Activated CD4-positive, alpha-beta T cell treated with anti-CD3 and anti-CD28 coated beads, Interleukin-2, amount 10 ng/mL, durations not matched to agents 7 days and 5 days (primary cell): ENCODE measurements at regions not wholly inside any gene's neighbourhood (a gene's known extent, or its start where the extent isn't known, plus 50 kb on each side); places are given as distances from the start of the nearest gene placed in this dataset.

Experiments used
- CTCF ChIA-PET: fragments of 350-600 bp; sonication (Branson Sonifier 250); formaldehyde crosslinking; loops from one replicate; lab custom pipeline; 2021; ENCODE audit warnings: antibody characterized with exemption; lab: Charles Lee
- POLR2A ChIA-PET: fragments of 350-600 bp; sonication (Branson Sonifier 250); formaldehyde crosslinking; loops from one replicate; lab custom pipeline; 2021; ENCODE audit warnings: antibody characterized with exemption; lab: Charles Lee
- DNase-seq: peaks from one replicate; pipeline ENCODE4 v3.0.0-alpha.2; 2020
- H3K27ac Mint-ChIP-seq: one replicate; pipeline ENCODE4 v1.8.0; 2021; ENCODE audit warnings: mild to moderate bottlenecking, moderate library complexity, mixed read lengths
- H3K27me3 Mint-ChIP-seq: one replicate; pipeline ENCODE4 v1.8.0; 2021; ENCODE audit warnings: mixed read lengths
- H3K36me3 Mint-ChIP-seq: one replicate; pipeline ENCODE4 v1.8.0; 2021; ENCODE audit warnings: low read depth, mixed read lengths
- H3K4me1 Mint-ChIP-seq: one replicate; pipeline ENCODE4 v1.8.0; 2021; ENCODE audit warnings: mixed read lengths
- H3K4me3 Mint-ChIP-seq: one replicate; pipeline ENCODE4 v1.8.0; 2021; ENCODE audit warnings: mild to moderate bottlenecking, moderate library complexity, mixed read lengths
- H3K9me3 Mint-ChIP-seq: one replicate; pipeline ENCODE4 v1.8.0; 2021; ENCODE audit warnings: mixed read lengths

DNA sequence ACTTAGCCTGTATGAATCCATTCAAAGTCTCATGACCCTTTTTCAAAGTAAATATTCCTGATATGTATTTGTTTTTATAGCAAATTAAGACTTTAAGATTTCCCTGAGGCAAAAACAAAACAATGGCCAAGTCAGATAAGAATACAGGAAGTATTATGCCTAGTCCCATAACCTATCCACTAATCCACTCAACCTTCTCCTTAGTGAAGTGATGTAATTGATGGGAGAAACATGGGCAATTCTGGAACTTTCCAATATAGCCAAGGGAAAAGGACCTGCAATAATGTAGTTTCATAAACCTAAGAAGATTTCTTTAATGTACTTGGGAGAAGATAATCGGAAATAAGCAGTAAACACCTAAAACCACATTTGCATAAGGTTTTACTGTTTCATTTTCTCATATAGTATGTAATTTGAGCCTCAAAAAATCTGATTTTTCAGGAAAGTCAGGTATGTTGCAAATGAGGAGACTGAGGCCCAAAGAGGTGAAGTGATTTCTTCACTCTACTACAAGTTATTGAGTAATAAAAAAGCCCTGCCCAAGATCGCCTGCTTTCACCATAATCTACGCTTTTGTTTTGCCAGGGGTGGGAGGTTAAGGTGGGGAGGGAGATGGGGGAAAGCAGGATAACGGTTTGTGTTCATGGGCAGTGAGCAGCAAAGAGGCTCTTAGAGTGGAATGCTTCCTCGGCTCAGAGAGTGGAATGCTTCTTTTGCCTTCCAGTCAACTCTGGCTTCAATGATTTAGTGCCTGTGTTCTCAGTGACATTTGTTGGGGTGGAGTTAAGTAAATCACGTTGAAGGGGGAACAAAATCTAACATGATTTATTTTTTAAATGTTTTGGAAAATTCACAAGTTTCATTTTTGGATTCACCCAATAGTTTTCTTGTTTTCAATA is 95.0 kb upstream of the FNDC3B start:
- no peaks in the 10 kb centered on the region for H3K36me3 Mint-ChIP-seq
- H3K27ac Mint-ChIP-seq, result no peak overlapping the region
- no peaks in the 10 kb centered on the region for H3K9me3 Mint-ChIP-seq
- POLR2A ChIA-PET, result no interaction called here
- peaks cover 7% of the 10 kb centered on the region for H3K27me3 Mint-ChIP-seq
- H3K4me3 Mint-ChIP-seq, result no peak overlapping the region
- CTCF ChIA-PET, result no interaction called here
- no peaks in the 10 kb centered on the region for H3K4me1 Mint-ChIP-seq
- DNase-seq, result no peak

DNA sequence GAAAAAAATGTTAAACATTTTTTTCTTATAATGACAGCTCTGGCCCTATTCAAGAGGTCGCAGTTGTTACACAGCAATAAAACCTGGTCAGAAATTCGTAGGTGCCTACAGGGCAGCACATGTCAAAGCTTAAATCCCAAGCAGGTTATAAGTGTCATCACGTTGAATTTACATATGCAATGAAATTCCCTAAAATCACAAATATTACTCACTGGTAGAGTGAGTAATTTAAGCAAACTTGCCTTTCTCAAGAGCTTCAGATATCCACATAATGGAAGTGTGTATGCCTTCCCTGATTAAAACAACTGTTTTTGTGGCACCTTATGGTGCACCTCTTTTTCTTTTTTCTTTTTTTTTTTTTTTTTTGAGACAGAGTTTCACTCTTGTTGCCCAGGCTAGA is 90.7 kb upstream of the FNDC3B start:
- no peak for DNase-seq
- ChIA-PET POLR2A (no interaction called here), CTCF (interaction anchor here (0.6 kb wide), 2 partner anchors 24 to 324 kb away, joined by 3 to 4 read pairs; no protein-coding TSS in a partner anchor)
- Mint-ChIP-seq H3K4me3 (no peak overlapping the region), H3K4me1 (no peaks in the 10 kb centered on the region), H3K27ac (no peak overlapping the region), H3K9me3 (no peaks in the 10 kb centered on the region), H3K27me3 (peaks cover 7% of the 10 kb centered on the region), H3K36me3 (no peaks in the 10 kb centered on the region)

DNA sequence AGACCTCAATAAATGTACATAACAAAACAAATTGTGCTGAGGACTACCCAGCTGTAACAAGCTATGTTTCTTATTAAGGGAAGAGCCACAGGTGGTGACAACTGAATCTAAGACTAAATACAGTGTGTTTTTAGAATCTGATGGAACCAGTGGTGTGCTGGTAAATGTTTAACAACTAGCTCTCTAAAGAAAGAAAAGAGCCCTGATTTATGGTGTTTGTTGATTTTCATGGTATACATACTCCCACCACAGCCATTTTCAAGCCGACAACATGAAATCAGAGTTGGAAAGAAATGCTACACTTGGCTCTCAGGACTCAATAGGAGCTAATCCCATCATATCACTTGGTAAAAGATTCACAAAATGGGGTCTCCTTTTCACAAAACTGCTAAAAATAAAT is 89.8 kb upstream of the FNDC3B start:
- Mint-ChIP-seq H3K27ac (no peak overlapping the region), H3K4me1 (no peaks in the 10 kb centered on the region), H3K4me3 (no peak overlapping the region), H3K9me3 (no peaks in the 10 kb centered on the region), H3K27me3 (peaks cover 7% of the 10 kb centered on the region), H3K36me3 (no peaks in the 10 kb centered on the region)
- no peak for DNase-seq
- ChIA-PET CTCF (no interaction called here), POLR2A (no interaction called here)

DNA sequence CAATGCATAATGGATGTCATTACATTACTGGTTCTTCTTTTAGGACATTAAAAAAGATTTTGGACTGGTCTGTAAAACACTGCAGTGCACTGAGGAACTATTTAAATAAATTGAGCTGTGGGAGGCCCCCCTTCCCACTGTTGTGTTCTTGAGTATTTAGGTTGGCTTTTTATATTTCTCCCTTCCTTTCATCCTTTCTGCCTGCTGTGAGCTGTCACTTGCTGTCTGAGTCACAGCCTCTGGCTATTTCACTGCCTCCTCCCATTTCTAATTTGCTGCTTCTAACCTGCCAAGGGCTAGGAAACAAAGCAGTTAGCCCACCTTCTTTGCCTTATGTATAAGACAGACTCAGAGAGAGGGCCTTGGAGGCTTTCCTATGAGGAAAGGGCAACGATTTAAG is 89.0 kb upstream of the FNDC3B start:
- H3K4me3 Mint-ChIP-seq, result no peak overlapping the region
- H3K9me3 Mint-ChIP-seq, result no peaks in the 10 kb centered on the region
- ChIA-PET POLR2A (no interaction called here), CTCF (no interaction called here)
- H3K4me1 Mint-ChIP-seq, result no peaks in the 10 kb centered on the region
- H3K36me3 Mint-ChIP-seq, result no peaks in the 10 kb centered on the region
- DNase-seq, result no peak
- no peak overlapping the region for H3K27ac Mint-ChIP-seq
- H3K27me3 Mint-ChIP-seq, result peaks cover 10% of the 10 kb centered on the region

- POLR2A ChIA-PET, result no interaction called here
- Mint-ChIP-seq H3K27me3 (peaks cover 12% of the 10 kb centered on the region), H3K36me3 (no peaks in the 10 kb centered on the region), H3K9me3 (no peaks in the 10 kb centered on the region), H3K4me3 (no peak overlapping the region), H3K4me1 (no peaks in the 10 kb centered on the region), H3K27ac (no peak overlapping the region)
- no peak for DNase-seq
- CTCF ChIA-PET, result no interaction called here
These were observed 87.8 kb upstream of the FNDC3B start for GRCh38 chr3:171951597-171951996.

DNA sequence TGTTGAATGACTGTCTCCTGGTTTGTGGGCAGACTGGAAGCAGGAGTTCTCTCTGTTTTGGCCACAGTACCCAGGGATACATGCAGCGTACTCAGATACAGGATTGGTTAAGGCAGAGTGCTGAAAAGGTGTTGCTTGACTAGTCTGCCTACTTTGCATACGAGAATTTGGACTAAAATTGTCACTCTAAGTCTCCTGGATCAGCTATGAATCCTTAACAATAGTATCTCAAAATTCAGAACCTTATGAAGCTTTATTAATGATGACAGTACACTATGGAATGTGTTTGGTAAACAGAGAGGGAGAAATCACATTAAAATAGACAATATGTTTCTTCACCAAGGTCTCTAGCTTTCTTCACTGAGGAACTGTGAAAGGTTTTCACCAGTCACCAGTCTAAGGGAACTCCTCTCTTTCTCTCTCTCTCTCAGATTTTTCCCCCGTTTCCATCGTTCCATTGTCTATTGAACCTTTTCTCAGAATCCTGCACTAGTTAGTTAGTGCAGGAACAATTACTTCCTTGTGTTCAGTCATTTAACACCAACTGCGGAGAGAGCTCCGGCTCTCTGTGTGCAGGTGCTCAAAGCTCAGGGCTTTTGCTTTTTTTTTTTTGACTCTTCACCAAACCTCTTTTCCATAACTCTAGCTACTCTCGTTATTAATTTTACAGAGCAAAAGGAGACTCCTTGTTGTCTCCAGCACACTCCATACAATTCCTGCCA is 85.9 kb upstream of the FNDC3B start:
- CTCF ChIA-PET, result no interaction called here
- no peaks in the 10 kb centered on the region for H3K4me1 Mint-ChIP-seq
- H3K36me3 Mint-ChIP-seq, result no peaks in the 10 kb centered on the region

DNA sequence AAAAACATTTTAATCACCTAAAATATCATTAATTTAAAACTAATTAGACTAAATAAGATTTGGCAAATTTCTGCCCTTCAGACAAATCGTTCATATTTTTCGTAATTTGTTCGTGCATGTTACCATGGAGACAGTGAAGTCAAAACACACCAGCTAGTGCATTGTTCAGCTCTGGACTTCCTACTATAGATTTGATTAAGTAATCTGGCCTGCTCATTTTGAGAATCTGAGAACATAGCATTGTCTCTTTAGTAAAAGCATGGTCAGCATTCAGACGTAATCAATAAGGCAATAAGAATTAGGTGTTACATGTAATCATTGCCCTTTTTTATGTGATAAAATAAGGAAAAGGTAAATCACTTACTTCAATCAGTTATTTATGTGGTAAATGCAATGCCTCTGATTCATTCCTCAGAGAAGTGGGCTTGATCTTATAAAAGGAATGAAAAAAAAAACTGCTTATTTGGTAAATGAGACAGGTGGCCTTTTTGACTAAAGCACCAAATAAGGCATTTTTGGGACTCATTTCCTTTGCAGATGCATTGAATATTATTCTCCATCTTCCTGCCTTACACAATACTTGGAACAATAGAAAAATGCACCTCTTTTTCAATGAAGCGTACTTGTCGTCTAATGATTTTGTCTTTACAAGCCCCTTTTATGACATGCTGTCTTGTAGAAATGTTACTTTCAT is 84.5 kb upstream of the FNDC3B start:
- H3K9me3 Mint-ChIP-seq, result no peaks in the 10 kb centered on the region
- no peak overlapping the region for H3K27ac Mint-ChIP-seq
- ChIA-PET POLR2A (interaction anchor here (0.6 kb wide), 1 partner anchor 33 kb away, joined by 3 read pairs; no protein-coding TSS in a partner anchor), CTCF (interaction anchor here (0.6 kb wide), 1 partner anchor 1190 kb away, joined by 5 read pairs; no protein-coding TSS in a partner anchor)
- H3K27me3 Mint-ChIP-seq, result peaks cover 8% of the 10 kb centered on the region
- H3K4me3 Mint-ChIP-seq, result no peak overlapping the region
- H3K36me3 Mint-ChIP-seq, result no peaks in the 10 kb centered on the region
- H3K4me1 Mint-ChIP-seq, result no peaks in the 10 kb centered on the region
- no peak for DNase-seq

More for the DNA sequence above, 85.9 kb upstream of the FNDC3B start:
- Mint-ChIP-seq H3K27ac (no peak overlapping the region), H3K27me3 (peaks cover 8% of the 10 kb centered on the region), H3K9me3 (no peaks in the 10 kb centered on the region), H3K4me3 (no peak overlapping the region)
- POLR2A ChIA-PET, result no interaction called here
- no peak for DNase-seq

- peaks cover 8% of the 10 kb centered on the region for H3K27me3 Mint-ChIP-seq
- H3K36me3 Mint-ChIP-seq, result no peaks in the 10 kb centered on the region
These were observed 83.8 kb upstream of the FNDC3B start for GRCh38 chr3:171955598-171955997.

DNA sequence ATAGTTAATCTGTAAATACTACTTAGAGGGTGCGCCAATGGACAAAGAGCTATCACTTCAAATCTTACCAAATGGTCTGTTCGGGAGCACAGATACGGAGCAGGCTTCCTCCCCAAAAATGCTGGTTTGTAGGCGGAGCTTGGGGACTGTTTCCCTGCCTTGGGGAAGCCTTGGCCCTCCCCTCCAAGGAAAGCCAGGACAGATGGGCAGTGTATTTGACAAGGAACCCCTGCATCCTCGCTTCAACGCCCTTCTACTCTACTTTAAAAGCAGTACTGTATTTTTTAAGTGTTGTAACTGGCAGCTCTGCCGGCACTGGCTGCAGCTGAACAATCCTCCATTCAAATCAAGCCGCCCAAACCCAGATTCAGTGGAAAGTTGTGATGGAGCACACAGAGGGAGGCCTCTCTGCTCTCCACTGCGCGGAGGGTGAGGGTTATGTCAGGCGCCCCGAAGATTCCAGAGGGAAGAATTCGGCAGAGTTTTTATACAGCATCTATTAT is 83.1 kb upstream of the FNDC3B start:
- Mint-ChIP-seq H3K9me3 (no peaks in the 10 kb centered on the region), H3K4me3 (no peak overlapping the region), H3K27me3 (peaks cover 8% of the 10 kb centered on the region), H3K27ac (no peak overlapping the region), H3K36me3 (no peaks in the 10 kb centered on the region), H3K4me1 (peaks cover 7% of the 10 kb centered on the region)
- POLR2A ChIA-PET, result no interaction called here
- CTCF ChIA-PET, result no interaction called here
- DNase-seq, result no peak

More at GRCh38 chr3:171955598-171955997, 83.8 kb upstream of the FNDC3B start:
- ChIA-PET CTCF (interaction anchor here (0.6 kb wide), 1 partner anchor 1191 kb away, joined by 5 read pairs; no protein-coding TSS in a partner anchor), POLR2A (no interaction called here)
- H3K4me3 Mint-ChIP-seq, result no peak overlapping the region
- H3K4me1 Mint-ChIP-seq, result peaks cover 1% of the 10 kb centered on the region
- H3K27ac Mint-ChIP-seq, result no peak overlapping the region
- no peak for DNase-seq
- H3K9me3 Mint-ChIP-seq, result no peaks in the 10 kb centered on the region

- Mint-ChIP-seq H3K27ac (no peak overlapping the region), H3K9me3 (no peaks in the 10 kb centered on the region), H3K4me1 (peaks cover 9% of the 10 kb centered on the region), H3K27me3 (peaks cover 4% of the 10 kb centered on the region), H3K4me3 (no peak overlapping the region), H3K36me3 (no peaks in the 10 kb centered on the region)
- ChIA-PET CTCF (no interaction called here), POLR2A (no interaction called here)
- DNase-seq, result no peak
These were observed 82.7 kb upstream of the FNDC3B start for GRCh38 chr3:171956705-171957104.

GRCh38 chr3:171959532-171960089 is 79.8 kb upstream of the FNDC3B start:
- Mint-ChIP-seq H3K36me3 (no peaks in the 10 kb centered on the region), H3K4me3 (no peak overlapping the region)
- CTCF ChIA-PET, result no interaction called here

DNA sequence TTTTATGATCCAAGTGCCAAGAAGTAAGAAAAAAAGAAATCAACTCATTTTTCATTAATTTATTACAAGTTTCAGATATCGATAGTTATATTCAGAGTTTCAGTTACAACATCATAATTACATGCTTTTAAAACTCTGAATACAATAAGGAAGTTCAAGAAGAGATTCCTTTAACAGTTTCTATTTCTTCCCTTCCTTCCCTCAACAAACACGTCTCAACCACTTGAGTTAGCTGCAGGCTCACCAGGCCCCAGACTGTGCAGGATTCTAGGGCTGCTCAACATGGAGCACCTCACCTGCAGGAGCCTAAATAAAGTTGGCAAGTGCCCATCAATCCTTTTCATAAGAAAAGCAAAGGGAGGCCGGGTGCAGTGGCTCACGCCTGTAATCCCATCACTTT is 79.2 kb upstream of the FNDC3B start:
- ChIA-PET POLR2A (no interaction called here), CTCF (no interaction called here)
- Mint-ChIP-seq H3K4me3 (no peak overlapping the region), H3K9me3 (no peaks in the 10 kb centered on the region), H3K27ac (no peak overlapping the region), H3K27me3 (peaks cover 3% of the 10 kb centered on the region), H3K4me1 (peaks cover 9% of the 10 kb centered on the region), H3K36me3 (no peaks in the 10 kb centered on the region)
- DNase-seq, result no peak

More at GRCh38 chr3:171959532-171960089, 79.8 kb upstream of the FNDC3B start:
- H3K27me3 Mint-ChIP-seq, result peaks cover 4% of the 10 kb centered on the region
- H3K4me1 Mint-ChIP-seq, result peaks cover 9% of the 10 kb centered on the region
- DNase-seq, result no peak
- H3K27ac Mint-ChIP-seq, result no peak overlapping the region
- no peaks in the 10 kb centered on the region for H3K9me3 Mint-ChIP-seq
- POLR2A ChIA-PET, result no interaction called here
